ENCODE measurements at regions not wholly inside any gene's neighbourhood (a gene's known extent, or its start where the extent isn't known, plus 50 kb on each side); places are given as distances from the start of the nearest gene placed in this dataset.

DNA sequence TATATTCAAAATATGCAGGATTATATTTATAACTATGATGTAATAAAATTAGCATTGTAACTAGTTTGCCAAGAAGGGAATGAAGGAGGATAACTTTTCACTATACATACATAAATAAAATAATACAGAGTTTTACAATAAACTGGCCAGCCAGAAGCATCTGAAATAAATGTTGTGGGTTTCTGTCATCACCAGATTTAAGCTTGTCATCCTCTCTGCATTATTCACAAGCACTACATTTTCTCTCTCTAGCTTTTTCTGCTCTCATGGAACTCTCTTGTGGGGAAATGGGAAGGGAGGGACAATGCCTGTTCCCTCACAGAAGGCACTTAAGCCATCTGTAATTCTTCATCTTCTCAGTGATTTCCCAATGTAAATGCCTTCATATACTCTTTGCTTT is 626.8 kb downstream of the SEMA5A start:
- Histone ChIP-seq H3K4me1 (no peaks in the 10 kb centered on the region), H3K36me3 (no peaks in the 10 kb centered on the region)
- DNase-seq, result no peak

DNA sequence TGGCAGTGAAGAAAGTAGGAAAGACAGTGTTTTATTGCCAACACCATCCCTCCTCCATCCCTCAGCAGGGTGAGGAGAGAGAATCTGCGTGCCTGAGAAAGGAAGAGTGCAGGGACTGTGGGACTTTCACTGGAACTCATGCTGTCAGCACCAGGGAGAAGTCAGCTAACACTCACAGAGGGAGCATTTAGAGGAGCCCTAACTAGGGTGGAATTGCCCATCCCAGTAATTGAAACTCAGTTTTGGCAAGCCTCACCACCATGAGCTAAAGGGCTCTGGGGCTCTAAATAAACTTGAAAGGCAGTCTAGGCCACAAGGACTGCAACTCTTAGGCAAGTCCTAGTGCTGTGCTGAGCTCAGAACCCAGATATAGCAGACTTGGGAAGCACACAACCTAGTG is 622.3 kb downstream of the SEMA5A start:
- Histone ChIP-seq H3K4me3 (no peak overlapping the region), H3K27me3 (no peaks in the 10 kb centered on the region), H3K9me3 (no peaks in the 10 kb centered on the region), H3K36me3 (no peaks in the 10 kb centered on the region), H3K27ac (no peak overlapping the region), H3K4me1 (no peaks in the 10 kb centered on the region)
- WGBS, 2 donors, result 53 to 58% methylated on average over 1 of the region's 1 CpG
- intact Hi-C loops (cut with DNase I), result no loop called here
- no peak for TF ChIP-seq EP300 (IDR thresholded peaks at IDR 0.05)
- no peak for TF ChIP-seq POLR2AphosphoS5 (IDR thresholded peaks at IDR 0.05)
- no peak for TF ChIP-seq CTCF (IDR thresholded peaks at IDR 0.05)
- TF ChIP-seq POLR2A (IDR thresholded peaks at IDR 0.05), result no peak
- DNase-seq, result no peak

More for the DNA sequence above, 626.8 kb downstream of the SEMA5A start:
- intact Hi-C loops (cut with DNase I), result no loop called here
- Histone ChIP-seq H3K27ac (no peak overlapping the region), H3K9me3 (no peaks in the 10 kb centered on the region), H3K27me3 (no peaks in the 10 kb centered on the region), H3K4me3 (no peak overlapping the region)
- TF ChIP-seq POLR2AphosphoS5 (IDR thresholded peaks at IDR 0.05), result no peak

GRCh38 chr5:8924054-8924793 is 621.7 kb downstream of the SEMA5A start:
- TF ChIP-seq POLR2AphosphoS5 (IDR thresholded peaks at IDR 0.05) (no peak), CTCF (IDR thresholded peaks at IDR 0.05) (no peak), POLR2A (IDR thresholded peaks at IDR 0.05) (no peak), EP300 (IDR thresholded peaks at IDR 0.05) (no peak)
- H3K36me3 ChIP-seq, result no peaks in the 10 kb centered on the region
- 81 to 87% methylated on average over 3 of the region's 3 CpGs for WGBS, 2 donors
- no peak overlapping the region for H3K4me3 ChIP-seq
- intact Hi-C loops (cut with DNase I), result no loop called here
- H3K27ac ChIP-seq, result no peak overlapping the region
- H3K27me3 ChIP-seq, result no peaks in the 10 kb centered on the region
- DNase-seq, result no peak
- no peaks in the 10 kb centered on the region for H3K9me3 ChIP-seq
- H3K4me1 ChIP-seq, result no peaks in the 10 kb centered on the region

DNA sequence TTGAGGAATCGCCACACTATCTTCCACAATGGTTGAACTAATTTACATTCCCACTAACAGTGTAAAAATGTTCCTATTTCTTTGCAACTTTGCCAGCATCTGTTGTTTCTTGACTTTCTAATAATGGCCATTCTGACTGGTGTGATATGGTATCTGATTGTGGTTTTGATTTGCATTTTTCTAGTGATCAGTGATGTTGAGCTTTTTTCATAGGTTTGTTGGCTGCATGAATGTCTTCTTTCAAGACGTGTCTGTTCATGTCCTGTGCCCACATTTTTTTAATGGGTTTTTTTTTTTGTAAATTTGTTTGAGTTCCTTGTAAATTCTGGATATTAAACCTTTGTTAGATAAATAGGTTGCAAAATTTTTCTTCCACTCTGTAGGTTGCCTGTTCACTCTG is 615.9 kb downstream of the SEMA5A start:
- no peaks in the 10 kb centered on the region for H3K4me1 ChIP-seq
- intact Hi-C loops (cut with DNase I), result no loop called here
- no peaks in the 10 kb centered on the region for H3K36me3 ChIP-seq
- H3K27ac ChIP-seq, result no peak overlapping the region
- DNase-seq, result no peak
- 73 to 82% methylated on average over 2 of the region's 2 CpGs for WGBS, 2 donors
- H3K9me3 ChIP-seq, result no peaks in the 10 kb centered on the region
- no peaks in the 10 kb centered on the region for H3K27me3 ChIP-seq
- H3K4me3 ChIP-seq, result no peak overlapping the region
- TF ChIP-seq POLR2AphosphoS5 (IDR thresholded peaks at IDR 0.05), result no peak
- no peak for TF ChIP-seq POLR2A (IDR thresholded peaks at IDR 0.05)
- no peak for TF ChIP-seq EP300 (IDR thresholded peaks at IDR 0.05)
- no peak for TF ChIP-seq CTCF (IDR thresholded peaks at IDR 0.05)

GRCh38 chr5:8934455-8934854 is 611.4 kb downstream of the SEMA5A start:
- no peak for TF ChIP-seq POLR2AphosphoS5 (IDR thresholded peaks at IDR 0.05)
- TF ChIP-seq CTCF (IDR thresholded peaks at IDR 0.05), result no peak
- no peak for TF ChIP-seq POLR2A (IDR thresholded peaks at IDR 0.05)
- no peak for TF ChIP-seq EP300 (IDR thresholded peaks at IDR 0.05)
- Histone ChIP-seq H3K27me3 (no peaks in the 10 kb centered on the region), H3K27ac (no peak overlapping the region), H3K36me3 (no peaks in the 10 kb centered on the region), H3K4me3 (no peak overlapping the region), H3K9me3 (no peaks in the 10 kb centered on the region), H3K4me1 (no peaks in the 10 kb centered on the region)
- no peak for DNase-seq
- intact Hi-C loops (cut with DNase I), result no loop called here
- 27 to 56% methylated on average over 1 of the region's 1 CpG for WGBS, 2 donors
